ENCODE measurements at regions not wholly inside any gene's neighbourhood (a gene's known extent, or its start where the extent isn't known, plus 50 kb on each side); places are given as distances from the start of the nearest gene placed in this dataset.

DNA sequence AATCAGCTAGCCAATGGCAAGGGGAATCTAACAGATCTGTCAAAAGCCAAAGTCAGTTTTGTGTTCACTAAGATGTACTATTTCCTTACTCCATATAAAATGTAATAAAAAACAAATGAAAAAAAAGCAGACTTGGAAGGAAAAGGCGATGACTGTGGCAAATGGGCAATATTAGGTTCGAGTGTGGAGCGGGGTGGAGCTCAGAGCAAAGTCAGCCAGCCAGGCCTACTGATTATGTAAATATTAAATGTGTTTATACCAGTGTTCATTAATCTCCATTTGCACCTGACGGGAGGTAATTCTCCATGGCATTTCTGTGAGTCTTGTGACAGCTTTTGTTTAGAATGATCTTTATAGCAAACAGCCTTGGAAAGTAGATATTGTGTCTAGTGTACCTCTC lies 96.2 kb upstream of the KCNMB2 start:
- Histone ChIP-seq H3K36me3 (ENCODE audit: control insufficient read depth in 2 of 4, insufficient read depth in 4 of 4, low read length in 3 of 4) (no peaks in the 10 kb centered on the region), H2AK5ac (ENCODE audit: low read depth, low read length) (no peak overlapping the region), H3K79me2 (ENCODE audit: control insufficient read depth in 1 of 2, insufficient read depth in 2 of 2, low read length in 2 of 2) (no peaks in the 10 kb centered on the region), H3K9me3 (ENCODE audit: insufficient read depth in 2 of 2, low read depth in 1 of 2, low read length in 1 of 2) (no peaks in the 10 kb centered on the region), H4K20me1 (replicated peaks in 1 of 2; ENCODE audit: control insufficient read depth in 1 of 2, insufficient read depth in 2 of 2, low read length in 2 of 2) (no peaks in the 10 kb centered on the region), H3K4me2 (ENCODE audit: insufficient read depth in 1 of 2, low read depth in 2 of 2, low read length in 2 of 2) (no peak overlapping the region), H3K79me1 (ENCODE audit: low read depth, low read length) (no peaks in the 10 kb centered on the region), H2BK20ac (ENCODE audit: low read length) (no peak overlapping the region), H3K9ac (replicated peaks in 1 of 4; ENCODE audit: extremely low read depth in 1 of 4, low read depth in 3 of 4, low read length in 3 of 4) (no peak overlapping the region), H2BK12ac (ENCODE audit: low read depth, low read length) (no peak overlapping the region), H4K91ac (replicated peaks; ENCODE audit: insufficient read length, low read length) (no peak overlapping the region), H2BK5ac (ENCODE audit: low read depth, low read length) (no peak overlapping the region), H3K4me1 (replicated peaks in 1 of 4; ENCODE audit: control insufficient read depth in 3 of 4, insufficient read depth in 4 of 4, low read length in 3 of 4) (peaks cover 0 to 5% (median 0%) of the 10 kb centered on the region in 4 experiments; a peak in 2 of 7 replicates), H3K27me3 (replicated peaks in 1 of 4; ENCODE audit: control insufficient read depth in 3 of 4, extremely low read depth in 1 of 4, insufficient read depth in 3 of 4, low read length in 3 of 4) (no peaks in the 10 kb centered on the region), H4K8ac (ENCODE audit: extremely low read depth, insufficient read depth, low read length) (no peak overlapping the region), H2AFZ (ENCODE audit: low read length) (no peak overlapping the region; the same call in 1 of the 2 replicates), H3K4ac (replicated peaks; ENCODE audit: insufficient read length, low read depth, low read length) (no peak overlapping the region), H2BK120ac (replicated peaks; ENCODE audit: low read depth, low read length) (no peak overlapping the region), H3K27ac (ENCODE audit: low read depth, low read length) (no peak overlapping the region), H3K18ac (ENCODE audit: extremely low read depth, low read length) (no peak overlapping the region), H2BK15ac (ENCODE audit: low read length) (no peak overlapping the region), H3K56ac (replicated peaks; ENCODE audit: insufficient read length, low read depth, low read length) (no peak overlapping the region), H3K23ac (ENCODE audit: insufficient read length) (no peak overlapping the region), H4K5ac (ENCODE audit: insufficient read length, low read depth, low read length) (no peak overlapping the region), H3K14ac (ENCODE audit: insufficient read length) (no peak overlapping the region), H3K23me2 (ENCODE audit: low read depth, low read length) (no peaks in the 10 kb centered on the region), H3K4me3 (ENCODE audit: extremely low read depth in 1 of 4, insufficient read depth in 2 of 4, low read depth in 3 of 4, low read length in 4 of 4) (no peak overlapping the region)
- TF ChIP-seq SIX5 (IDR thresholded peaks at IDR 0.05; ENCODE audit: low read depth, low read length) = no peak
- no peak for TF ChIP-seq CHD1 (IDR thresholded peaks at IDR 0.05; ENCODE audit: low read depth, low read length)
- CTCF ChIA-PET (ENCODE audit: partially characterized antibody) = interaction anchor here (1.2 to 1.6 kb wide), 4 partner anchors 11 to 183 kb away, joined by 3 to 5 read pairs (median 4); no protein-coding TSS in a partner anchor
- no peak for FAIRE-seq
- POLR2A ChIA-PET (ENCODE audit: partially characterized antibody) = no interaction called here
- WGBS, 2 experiments (ENCODE audit: extremely low coverage in 1 of 2, insufficient coverage in 1 of 2, insufficient read length in 1 of 2, insufficient replicate concordance in 2 of 2, low coverage in 1 of 2, low lambda C conversion rate in 2 of 2, missing lambda C conversion rate in 1 of 2) = 88% methylated on average over 4 of the region's 4 CpGs; no CpG with 5 or more reads in 1 of the 2 experiments
- no peak for DNase-seq (ENCODE audit: low read depth in 1 of 2, low spot score in 2 of 2)
